ENCODE measurements at regions not wholly inside any gene's neighbourhood (a gene's known extent, or its start where the extent isn't known, plus 50 kb on each side); places are given as distances from the start of the nearest gene placed in this dataset.

GRCh38 chr6:119511024-119511423 lies 161.5 kb upstream of the MAN1A1 start:
- DNase-seq = no peak
- no peaks in the 10 kb centered on the region for H3K36me3 ChIP-seq
- no peak for TF ChIP-seq POLR2A (IDR thresholded peaks at IDR 0.05)
- no peak for TF ChIP-seq CTCF (IDR thresholded peaks at IDR 0.05)
- H3K4me1 ChIP-seq = no peaks in the 10 kb centered on the region
- no peaks in the 10 kb centered on the region for H3K9me3 ChIP-seq
- H3K4me3 ChIP-seq = no peak overlapping the region
- no peak overlapping the region for H3K27ac ChIP-seq
- intact Hi-C loops (cut with DNase I; ENCODE audit: low total_unique reads) = no loop called here
- no peaks in the 10 kb centered on the region for H3K27me3 ChIP-seq

GRCh38 chr6:119510246-119510645 lies 160.7 kb upstream of the MAN1A1 start:
- no peaks in the 10 kb centered on the region for H3K27me3 ChIP-seq
- no peaks in the 10 kb centered on the region for H3K9me3 ChIP-seq
- intact Hi-C loops (cut with DNase I; ENCODE audit: low total_unique reads) = no loop called here
- H3K36me3 ChIP-seq = no peaks in the 10 kb centered on the region
- H3K4me1 ChIP-seq = no peaks in the 10 kb centered on the region
- no peak overlapping the region for H3K27ac ChIP-seq
- no peak for DNase-seq
- H3K4me3 ChIP-seq = no peak overlapping the region
- TF ChIP-seq CTCF (IDR thresholded peaks at IDR 0.05) = no peak
- TF ChIP-seq POLR2A (IDR thresholded peaks at IDR 0.05) = no peak

GRCh38 chr6:119506631-119507174 lies 157.1 kb upstream of the MAN1A1 start:
- no peaks in the 10 kb centered on the region for H3K36me3 ChIP-seq
- no peaks in the 10 kb centered on the region for H3K27me3 ChIP-seq
- no peak overlapping the region for H3K27ac ChIP-seq
- no peaks in the 10 kb centered on the region for H3K4me1 ChIP-seq
- intact Hi-C loops (cut with DNase I; ENCODE audit: low total_unique reads) = no loop called here
- no peak for DNase-seq
- TF ChIP-seq CTCF (IDR thresholded peaks at IDR 0.05) (no peak), POLR2A (IDR thresholded peaks at IDR 0.05) (no peak)
- no peaks in the 10 kb centered on the region for H3K9me3 ChIP-seq
- H3K4me3 ChIP-seq = no peak overlapping the region

- no peak for TF ChIP-seq POLR2A (IDR thresholded peaks at IDR 0.05)
- no peak for TF ChIP-seq CTCF (IDR thresholded peaks at IDR 0.05)
- H3K36me3 ChIP-seq = no peaks in the 10 kb centered on the region
- DNase-seq = no peak
- H3K27ac ChIP-seq = no peak overlapping the region
- H3K27me3 ChIP-seq = no peaks in the 10 kb centered on the region
- no peaks in the 10 kb centered on the region for H3K4me1 ChIP-seq
- intact Hi-C loops (cut with DNase I; ENCODE audit: low total_unique reads) = no loop called here
- H3K9me3 ChIP-seq = no peaks in the 10 kb centered on the region
- no peak overlapping the region for H3K4me3 ChIP-seq
Observed at GRCh38 chr6:119501798-119502483, 152.4 kb upstream of the MAN1A1 start.

- Histone ChIP-seq H3K27me3 (no peaks in the 10 kb centered on the region), H3K36me3 (no peaks in the 10 kb centered on the region), H3K4me1 (no peaks in the 10 kb centered on the region), H3K27ac (no peak overlapping the region), H3K9me3 (no peaks in the 10 kb centered on the region), H3K4me3 (no peak overlapping the region)
- no peak for DNase-seq
- intact Hi-C loops (cut with DNase I; ENCODE audit: low total_unique reads) = no loop called here
- no peak for TF ChIP-seq POLR2A (IDR thresholded peaks at IDR 0.05)
- TF ChIP-seq CTCF (IDR thresholded peaks at IDR 0.05) = no peak
Observed at GRCh38 chr6:119499797-119500196, 150.2 kb upstream of the MAN1A1 start.

Measured in uterus (tissue), 3 donors.